Myocyte (in vitro differentiated cells): ENCODE measurements at regions not wholly inside any gene's neighbourhood (a gene's known extent, or its start where the extent isn't known, plus 50 kb on each side); places are given as distances from the start of the nearest gene placed in this dataset.
"Not testable (repeated sequence)": the region's sequence is repeated elsewhere in the genome, so short reads cannot be mapped to it uniquely, and the experiment has no call there.

Experiments
- DNase-seq: peaks from one replicate; pipeline ENCODE4 v3.0.0-alpha.2; 2012; ENCODE audit warnings: low read depth

- DNase-seq, result no peak
Observed at GRCh38 chr7:156019308-156019707, 207.0 kb upstream of the SHH start.

- DNase-seq, result no peak
Observed at GRCh38 chr7:156017916-156018700, 205.8 kb upstream of the SHH start.

GRCh38 chr7:156017431-156017830 is 205.2 kb upstream of the SHH start:
- DNase-seq, result no peak

- DNase-seq, result no peak
Observed at GRCh38 chr7:156015237-156016020, 203.2 kb upstream of the SHH start.

GRCh38 chr7:156014808-156015207 is 202.5 kb upstream of the SHH start:
- DNase-seq, result no peak

- no peak for DNase-seq
Observed at GRCh38 chr7:156014201-156014600, 201.9 kb upstream of the SHH start.

DNA sequence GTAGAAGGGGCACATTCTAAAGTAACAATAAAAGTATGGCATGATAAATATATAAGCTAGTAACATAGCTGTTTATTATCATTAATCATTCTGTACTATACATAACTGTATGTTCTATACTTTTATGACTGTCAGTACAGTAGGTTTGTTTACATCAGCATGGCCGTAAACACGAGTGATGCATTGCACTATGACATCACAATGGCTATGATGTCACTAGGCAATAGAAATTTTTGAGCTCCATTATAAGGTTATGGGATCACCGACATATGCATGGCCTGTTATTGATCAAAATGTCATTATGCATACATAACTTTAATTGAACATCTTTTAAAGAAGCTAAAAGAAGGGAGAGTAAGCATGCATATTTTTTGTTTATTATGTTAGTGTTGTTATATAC is 200.1 kb upstream of the SHH start:
- DNase-seq, result no peak

DNA sequence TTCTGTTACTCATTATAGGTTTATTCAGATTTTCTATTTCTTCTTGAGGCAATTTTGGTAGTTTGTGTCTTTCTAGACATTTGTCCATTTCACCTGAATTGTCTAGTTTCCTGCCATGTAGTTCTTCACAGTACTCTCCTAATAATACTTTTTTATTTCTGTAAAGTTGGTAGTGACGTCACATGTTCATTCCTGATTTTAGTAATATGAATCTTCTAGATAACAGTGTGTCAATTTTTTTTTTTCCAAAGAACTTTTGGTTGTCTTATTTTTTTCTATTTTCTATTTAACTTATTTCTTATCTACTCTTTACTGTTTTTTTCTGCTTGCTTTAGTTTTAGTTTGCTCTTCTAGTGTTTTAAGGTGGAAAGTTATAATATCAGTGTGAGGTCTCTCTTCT is 197.3 kb upstream of the SHH start:
- DNase-seq, result no peak

DNA sequence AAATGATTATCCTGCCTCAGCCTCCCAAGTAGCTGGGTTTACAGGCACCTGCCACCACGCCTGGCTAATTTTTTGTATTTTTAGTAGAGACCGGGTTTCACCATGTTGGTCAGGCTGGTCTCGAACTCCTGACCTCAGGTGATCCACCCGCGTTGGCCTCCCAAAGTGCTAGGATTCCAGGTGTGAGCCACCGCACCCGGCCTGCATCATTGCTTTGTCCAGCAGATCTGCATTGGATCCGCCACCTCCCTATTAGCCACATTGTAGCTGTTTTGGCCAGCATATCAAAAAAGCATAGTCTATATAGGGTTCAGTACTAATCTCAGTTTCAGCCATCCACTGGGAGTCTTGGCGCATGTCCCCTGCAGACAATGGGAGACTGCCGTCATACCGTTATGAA is 194.6 kb upstream of the SHH start:
- DNase-seq, result not testable (repeated sequence)

DNA sequence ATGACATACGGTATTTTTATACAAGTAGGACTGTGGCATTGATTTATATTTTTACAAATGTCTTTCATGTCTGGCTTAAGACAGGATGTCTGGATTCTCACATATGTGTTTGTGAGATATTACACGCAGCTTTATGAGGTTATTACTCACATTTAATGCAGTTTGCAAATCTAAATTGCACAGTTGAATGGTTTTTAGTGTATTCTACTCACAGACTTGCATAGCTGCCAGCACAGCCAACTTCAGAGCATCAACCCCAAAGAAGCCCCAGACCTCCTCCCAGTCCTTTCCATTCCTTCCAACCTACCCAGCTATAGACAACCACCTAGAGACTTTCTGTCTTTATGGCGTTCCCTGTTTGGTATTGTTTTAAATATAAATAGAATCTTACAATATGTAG is 193.8 kb upstream of the SHH start:
- DNase-seq, result no peak

GRCh38 chr7:156005202-156005691 is 193.0 kb upstream of the SHH start:
- DNase-seq, result no peak

- DNase-seq, result no peak
Observed at GRCh38 chr7:156004265-156005201, 192.3 kb upstream of the SHH start.

DNA sequence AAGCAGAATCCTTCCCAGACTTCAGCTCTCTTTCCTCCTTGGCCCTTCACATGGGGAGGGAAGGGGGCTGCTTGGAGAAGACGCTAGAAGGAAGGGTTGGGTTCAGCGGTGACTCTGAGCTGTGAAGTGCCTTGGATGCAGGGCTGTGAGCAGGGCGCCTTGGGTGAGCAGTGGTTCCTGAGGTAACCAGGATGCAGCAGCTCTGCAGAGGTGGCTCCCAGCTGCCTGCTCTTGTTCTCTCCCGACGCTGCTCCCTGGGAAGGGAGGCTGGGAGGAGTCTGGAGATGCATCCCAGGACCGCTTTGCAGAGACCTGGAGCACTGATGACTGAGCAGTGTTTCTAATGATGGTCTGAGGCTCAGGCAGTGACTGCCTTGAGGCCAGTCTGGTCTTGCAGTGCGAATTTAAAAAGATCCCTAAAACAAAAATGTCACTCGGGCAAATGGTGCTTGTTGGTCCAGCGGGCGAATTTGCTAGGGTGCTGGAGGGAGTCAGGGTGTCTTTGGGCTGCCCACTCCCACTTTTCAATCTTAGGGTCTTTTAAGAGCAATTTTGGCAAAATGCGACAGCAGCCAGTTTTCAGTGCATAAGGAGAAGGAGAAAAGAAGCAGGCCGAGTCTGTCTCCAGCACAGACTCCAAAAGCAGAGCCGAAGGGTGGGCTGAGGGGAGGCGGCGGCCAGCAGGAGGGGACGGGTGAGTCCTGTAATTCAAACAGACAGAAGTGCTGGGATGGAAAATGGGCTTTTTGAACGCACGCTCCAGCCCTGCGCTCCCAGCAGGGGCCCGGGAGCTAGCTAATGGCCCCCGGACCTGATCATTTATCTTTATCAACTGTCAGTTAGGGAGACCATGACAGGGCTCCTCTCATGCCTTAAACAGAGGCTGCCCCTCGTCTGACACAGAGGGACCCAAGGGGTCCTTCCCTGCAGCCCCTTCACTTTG is 191.2 kb upstream of the SHH start:
- no peak for DNase-seq

DNA sequence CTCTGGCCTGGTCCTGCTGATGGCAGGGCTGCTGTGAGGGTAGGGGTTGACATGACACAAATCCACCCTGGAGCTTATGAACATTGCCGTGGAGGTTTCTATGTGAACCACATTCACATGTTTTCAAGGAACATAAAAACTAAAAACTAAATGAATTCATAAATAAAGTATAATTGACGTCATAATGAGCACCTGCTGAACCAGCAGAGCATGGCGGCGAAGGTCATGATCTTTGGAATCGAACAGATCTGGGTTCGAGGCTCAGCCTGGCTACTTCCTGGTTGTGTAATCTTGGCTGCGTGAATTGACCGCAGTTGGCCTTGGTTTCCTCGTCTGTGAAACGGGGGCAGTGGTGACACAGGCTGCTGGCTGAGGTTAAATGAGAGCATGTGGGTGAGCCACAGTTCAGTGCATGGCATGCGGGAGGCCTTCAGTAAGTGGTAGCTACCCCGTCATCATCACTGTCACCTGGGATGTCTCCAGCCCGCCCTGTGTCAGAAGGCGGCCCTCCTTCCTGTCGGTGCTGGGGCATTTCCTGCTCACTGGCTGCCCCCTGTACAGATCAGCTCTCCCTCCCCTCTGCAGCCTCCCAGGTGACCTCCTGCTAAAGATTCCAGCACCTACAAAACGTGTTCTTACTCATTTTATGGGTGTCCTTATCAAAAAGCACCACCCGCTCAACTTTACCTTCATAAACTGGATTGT is 190.3 kb upstream of the SHH start:
- no peak for DNase-seq

DNA sequence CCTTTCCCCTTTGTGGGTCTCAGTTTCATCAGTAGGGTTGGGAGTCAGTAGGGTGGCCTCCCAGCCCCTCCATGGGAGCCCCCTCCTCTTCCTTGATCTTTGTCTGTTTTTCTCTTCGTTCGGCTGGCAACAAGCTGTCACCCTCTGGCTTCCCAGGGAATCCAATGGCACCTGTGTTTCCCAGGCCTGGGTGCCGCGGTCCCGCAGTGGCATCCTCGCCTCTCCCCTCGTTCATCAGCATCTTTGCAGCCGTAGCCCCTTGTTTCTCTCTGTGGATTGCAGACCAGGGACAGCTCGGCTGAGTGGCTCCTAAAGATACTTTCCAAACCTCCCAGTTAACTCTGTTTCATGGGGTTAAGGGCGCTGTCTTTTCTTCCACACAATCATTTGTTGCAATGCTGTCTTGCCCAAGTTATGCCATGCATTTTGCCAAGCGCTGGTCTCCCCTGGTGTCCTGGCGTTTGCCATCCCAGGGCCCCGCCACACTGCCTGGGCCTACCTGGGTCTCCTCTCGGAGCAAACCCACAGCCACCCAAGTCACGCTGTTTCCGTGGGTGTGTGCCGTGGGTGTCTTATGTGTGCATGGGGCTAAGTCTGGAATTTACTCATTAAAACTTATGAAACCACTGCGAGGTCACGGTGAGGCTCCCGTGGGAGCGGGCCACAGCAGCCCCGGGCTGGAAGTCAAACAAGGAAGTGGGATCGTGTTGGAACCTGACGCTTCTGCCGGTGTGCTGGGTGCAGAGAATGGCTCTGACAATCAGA is 189.4 kb upstream of the SHH start:
- no peak for DNase-seq

DNA sequence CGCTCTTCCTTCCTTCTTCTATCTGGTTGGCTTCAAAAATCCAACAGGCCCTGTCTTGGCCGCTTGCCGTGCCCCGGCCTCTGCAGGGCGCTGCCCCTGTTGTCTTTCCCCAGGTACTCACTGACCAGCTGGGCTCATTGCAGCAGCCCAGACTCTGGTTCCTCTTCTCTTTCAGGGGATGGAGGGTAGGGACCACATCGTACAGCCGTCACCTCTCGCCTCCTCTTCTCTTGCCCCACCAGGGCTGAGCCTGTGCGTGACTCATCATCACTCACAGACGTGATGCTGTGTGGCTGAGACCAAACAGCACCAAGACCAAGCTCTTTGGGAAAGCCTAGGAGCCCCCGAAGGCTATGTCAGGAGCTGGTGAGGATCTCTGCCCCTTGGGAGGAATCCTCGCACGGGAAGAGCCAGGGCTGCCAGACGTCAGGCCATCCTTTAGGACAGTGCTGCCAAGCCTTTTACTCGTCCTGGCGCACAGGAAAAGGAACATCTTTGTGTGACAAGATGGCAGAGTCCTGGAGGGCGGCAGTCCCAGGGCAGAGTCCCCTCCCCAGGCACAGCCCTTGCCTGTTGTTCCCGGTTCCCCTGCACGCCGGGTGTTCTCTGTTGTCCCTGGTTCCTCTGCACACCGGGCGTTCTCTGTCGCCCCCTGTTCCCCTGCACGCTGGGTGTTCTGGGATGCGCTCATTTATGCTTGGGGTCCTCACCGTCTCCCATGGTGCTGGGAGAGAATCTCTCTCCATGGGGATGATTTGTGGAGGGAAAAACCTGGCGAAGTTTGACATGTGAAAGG is 188.5 kb upstream of the SHH start:
- no peak for DNase-seq

DNA sequence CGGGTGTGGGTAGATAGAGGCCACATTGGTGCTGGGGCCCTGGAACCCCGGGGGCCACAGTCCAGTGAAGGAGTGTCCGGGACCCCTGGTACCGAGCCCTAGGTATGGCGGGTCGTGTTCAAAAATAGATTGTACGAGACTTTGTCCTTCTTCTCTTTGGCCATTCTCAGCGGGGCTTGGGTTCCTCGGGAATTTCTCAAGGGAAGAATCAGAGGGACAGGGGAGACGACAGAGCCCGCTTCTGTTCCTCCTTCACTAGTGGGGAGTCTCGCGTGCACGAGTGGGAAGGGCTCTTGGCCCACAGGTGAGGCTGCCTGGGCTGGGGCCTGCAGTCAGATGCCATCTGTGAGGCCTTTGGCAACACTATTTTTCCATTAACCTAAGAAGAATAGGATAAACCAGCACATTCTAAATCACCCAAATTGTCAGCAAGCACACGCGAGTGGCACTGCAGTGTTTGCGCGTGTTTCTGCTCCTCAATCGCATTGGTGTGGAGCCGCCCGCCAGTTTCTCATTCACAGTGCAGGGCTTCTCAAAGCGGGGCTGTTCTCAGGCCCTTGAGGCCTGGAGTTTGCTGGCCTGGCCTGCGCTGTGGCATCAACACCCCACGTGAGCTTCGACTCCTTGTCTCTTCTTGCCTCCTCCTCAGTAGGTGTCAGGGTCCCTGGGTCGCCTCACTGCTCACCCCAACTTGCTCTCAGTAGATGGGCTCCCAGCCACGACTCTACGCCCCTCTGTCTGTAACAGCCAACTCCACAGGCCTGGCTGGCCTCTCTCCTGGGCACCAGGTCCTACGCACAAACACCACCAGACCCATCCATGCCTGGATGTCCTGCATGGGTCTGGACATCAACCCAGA is 187.6 kb upstream of the SHH start:
- DNase-seq, result no peak
